GM21717 (cell line): ENCODE measurements at regions not wholly inside any gene's neighbourhood (a gene's known extent, or its start where the extent isn't known, plus 50 kb on each side); places are given as distances from the start of the nearest gene placed in this dataset.

Source experiments
- ATAC-seq: cut with Tn5 transposase; IDR thresholded peaks from one replicate; pipeline ENCODE4 v1.9.1; 2021; ENCODE audit warnings: mild to moderate bottlenecking, moderate library complexity; ENCODE audit not compliant: unreplicated experiment

GRCh38 chr18:77501266-77501665 is 251.6 kb downstream of the GALR1 start:
- ATAC-seq, result no peak

- ATAC-seq, result no peak
Measured at GRCh38 chr18:77505499-77505898, 255.9 kb downstream of the GALR1 start.

GRCh38 chr18:77512152-77512551 is 262.5 kb downstream of the GALR1 start:
- ATAC-seq, result no peak

GRCh38 chr18:77517901-77518300 is 268.3 kb downstream of the GALR1 start:
- ATAC-seq, result no peak

GRCh38 chr18:77520767-77521166 is 271.1 kb downstream of the GALR1 start:
- ATAC-seq, result no peak

- ATAC-seq, result no peak
Measured at GRCh38 chr18:77522051-77522675, 272.5 kb downstream of the GALR1 start.

- ATAC-seq, result no peak
Measured at GRCh38 chr18:77524909-77525308, 275.3 kb downstream of the GALR1 start.

- ATAC-seq, result no peak
Measured at GRCh38 chr18:77526962-77527361, 277.3 kb downstream of the GALR1 start.

GRCh38 chr18:77528872-77529271 is 279.2 kb downstream of the GALR1 start:
- no peak for ATAC-seq

- no peak for ATAC-seq
Measured at GRCh38 chr18:77529492-77530176, 280.0 kb downstream of the GALR1 start.

- no peak for ATAC-seq
Measured at GRCh38 chr18:77530732-77531131, 281.1 kb downstream of the GALR1 start.

- no peak for ATAC-seq
Measured at GRCh38 chr18:77539860-77540259, 290.2 kb downstream of the GALR1 start.

GRCh38 chr18:77544792-77545191 is 295.1 kb downstream of the GALR1 start:
- ATAC-seq, result no peak

GRCh38 chr18:77547757-77548156 is 298.1 kb downstream of the GALR1 start:
- ATAC-seq, result no peak

- ATAC-seq, result no peak
Measured at GRCh38 chr18:77548790-77549420, 299.3 kb downstream of the GALR1 start.

GRCh38 chr18:77550625-77551024 is 301.0 kb downstream of the GALR1 start:
- no peak for ATAC-seq

- no peak for ATAC-seq
Measured at GRCh38 chr18:77551055-77551454, 301.4 kb downstream of the GALR1 start.

GRCh38 chr18:77552945-77553344 is 303.3 kb downstream of the GALR1 start:
- no peak for ATAC-seq

GRCh38 chr18:77554061-77554460 is 304.4 kb downstream of the GALR1 start:
- ATAC-seq, result no peak

- ATAC-seq, result no peak
Measured at GRCh38 chr18:77557046-77557587, 307.5 kb downstream of the GALR1 start.

GRCh38 chr18:77559274-77559910 is 309.7 kb downstream of the GALR1 start:
- ATAC-seq, result no peak
